HepG2 (cell line): ENCODE measurements at regions not wholly inside any gene's neighbourhood (a gene's known extent, or its start where the extent isn't known, plus 50 kb on each side); places are given as distances from the start of the nearest gene placed in this dataset.

ENCODE experiments used
- FOSL2 ChIP-seq: sonication (generic); formaldehyde crosslinking; IDR thresholded peaks from 2 replicates; pipeline ENCODE4 v1.4.0; 2020; ENCODE audit warnings: missing genetic modification reagents
- FOXM1 ChIP-seq: sonication (generic); formaldehyde crosslinking; IDR thresholded peaks from 2 replicates; pipeline ENCODE4 v1.5.0; 2020; ENCODE audit warnings: missing genetic modification reagents
- GABPA ChIP-seq, 2 experiments: IDR thresholded peaks; 2 replicates each; pipeline ENCODE4 v1.6.1; 2011 to 2016; ENCODE audit warnings: low read depth in 2 of 2, low read length in 1 of 2, missing biosample characterization in 1 of 2, missing genetic modification characterization in 1 of 2
- GFI1 ChIP-seq: sonication (generic); formaldehyde crosslinking; IDR thresholded peaks from 2 replicates; pipeline ENCODE4 v1.5.0; 2020; ENCODE audit warnings: missing genetic modification reagents, mild to moderate bottlenecking, borderline replicate concordance
- MTA3 ChIP-seq: sonication (generic); formaldehyde crosslinking; IDR thresholded peaks from 2 replicates; pipeline ENCODE4 v1.4.0; 2020; ENCODE audit warnings: missing genetic modification reagents
- RAD51 ChIP-seq: fragments of 450-650 bp; IDR thresholded peaks from 2 replicates; pipeline ENCODE4 v1.6.1; 2016; ENCODE audit warnings: borderline replicate concordance
- RELA ChIP-seq: sonication (generic); formaldehyde crosslinking; IDR thresholded peaks from 2 replicates; pipeline ENCODE4 v1.4.0; 2020; ENCODE audit warnings: missing genetic modification reagents
- ZNF883 ChIP-seq: sonication (generic); formaldehyde crosslinking; IDR thresholded peaks from 2 replicates; pipeline ENCODE4 v1.5.1; 2020; ENCODE audit warnings: mild to moderate bottlenecking, missing genetic modification reagents; ENCODE audit errors: not compliant biosample characterization
- TF ChIP-seq, protein P1 (sequence below): sonication (generic); formaldehyde crosslinking; IDR thresholded peaks from 2 replicates; pipeline ENCODE4 v1.5.0; 2020; ENCODE audit warnings: mild to moderate bottlenecking, missing genetic modification reagents, borderline replicate concordance
- TF ChIP-seq, protein P2 (sequence below): IDR thresholded peaks from 2 replicates; pipeline ENCODE4 v1.4.0; 2020; ENCODE audit warnings: mild to moderate bottlenecking, missing genetic modification reagents
- TF ChIP-seq, protein P3 (sequence below): sonication (generic); formaldehyde crosslinking; IDR thresholded peaks from 2 replicates; pipeline ENCODE4 v1.9.0; 2021; ENCODE audit warnings: missing genetic modification reagents, mild to moderate bottlenecking, borderline replicate concordance
- TF ChIP-seq, protein P4 (sequence below): sonication (generic); formaldehyde crosslinking; IDR thresholded peaks from 2 replicates; pipeline ENCODE4 v1.4.0; 2020; ENCODE audit warnings: mild to moderate bottlenecking, missing genetic modification reagents, borderline replicate concordance
- TF ChIP-seq, protein P5 (sequence below): sonication (generic); formaldehyde crosslinking; IDR thresholded peaks from 2 replicates; pipeline ENCODE4 v1.4.0; 2020; ENCODE audit warnings: missing genetic modification reagents

DNA sequence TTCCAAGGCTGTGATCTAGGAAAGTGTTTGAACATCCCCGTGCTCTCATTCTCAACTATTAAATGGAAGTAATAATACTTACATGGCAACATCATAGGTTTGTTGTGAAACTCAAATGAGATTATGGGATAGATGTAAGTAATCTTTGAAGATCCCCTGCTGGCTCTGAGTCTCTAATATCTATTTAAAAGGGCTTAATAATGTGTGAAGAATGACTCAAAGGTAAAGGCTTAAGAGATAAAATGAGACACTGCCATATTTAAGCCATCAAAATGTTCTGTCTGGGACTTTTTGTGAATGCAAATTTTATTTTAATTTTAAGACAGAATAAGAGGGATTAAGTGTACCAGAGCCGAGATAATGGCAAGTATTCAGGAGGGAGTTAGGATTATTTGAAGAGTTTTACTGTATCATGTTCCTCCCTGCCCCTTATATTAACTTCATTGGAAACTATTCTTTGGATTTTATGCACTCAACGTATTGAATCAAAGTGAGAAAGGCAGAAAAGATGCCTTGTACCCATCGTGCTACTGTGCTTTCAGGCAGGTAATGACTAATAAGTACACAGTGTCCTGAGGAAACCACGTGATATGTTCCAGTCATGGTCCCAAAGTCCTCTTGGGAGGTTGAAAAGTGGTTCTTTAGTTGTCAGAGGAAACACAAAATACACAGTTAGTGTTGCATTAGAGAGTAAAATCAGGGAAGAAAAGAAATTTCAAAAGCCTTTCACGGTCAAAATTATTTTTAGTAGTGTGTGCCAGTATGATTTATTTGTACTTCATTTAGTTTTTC, 192.4 kb downstream of the RBM46 start (continued):
- TF ChIP-seq GFI1 (CRISPR knock-in tag) (no peak), ZNF883 (no peak), FOXM1 (no peak), GABPA (IDR thresholded peaks at IDR 0.05; ENCODE audit: low read depth, low read length) (no peak), GABPA (CRISPR knock-in tag; IDR thresholded peaks at IDR 0.05; ENCODE audit: low read depth) (peak; percentile 9; the same call in 1 of the 2 replicates), RAD51 (peak; percentile 89; the same call in 1 of the 2 replicates), RELA (CRISPR knock-in tag) (no peak), MTA3 (CRISPR knock-in tag) (no peak), FOSL2 (peak; percentile 68)
- TF ChIP-seq, protein P1, sequence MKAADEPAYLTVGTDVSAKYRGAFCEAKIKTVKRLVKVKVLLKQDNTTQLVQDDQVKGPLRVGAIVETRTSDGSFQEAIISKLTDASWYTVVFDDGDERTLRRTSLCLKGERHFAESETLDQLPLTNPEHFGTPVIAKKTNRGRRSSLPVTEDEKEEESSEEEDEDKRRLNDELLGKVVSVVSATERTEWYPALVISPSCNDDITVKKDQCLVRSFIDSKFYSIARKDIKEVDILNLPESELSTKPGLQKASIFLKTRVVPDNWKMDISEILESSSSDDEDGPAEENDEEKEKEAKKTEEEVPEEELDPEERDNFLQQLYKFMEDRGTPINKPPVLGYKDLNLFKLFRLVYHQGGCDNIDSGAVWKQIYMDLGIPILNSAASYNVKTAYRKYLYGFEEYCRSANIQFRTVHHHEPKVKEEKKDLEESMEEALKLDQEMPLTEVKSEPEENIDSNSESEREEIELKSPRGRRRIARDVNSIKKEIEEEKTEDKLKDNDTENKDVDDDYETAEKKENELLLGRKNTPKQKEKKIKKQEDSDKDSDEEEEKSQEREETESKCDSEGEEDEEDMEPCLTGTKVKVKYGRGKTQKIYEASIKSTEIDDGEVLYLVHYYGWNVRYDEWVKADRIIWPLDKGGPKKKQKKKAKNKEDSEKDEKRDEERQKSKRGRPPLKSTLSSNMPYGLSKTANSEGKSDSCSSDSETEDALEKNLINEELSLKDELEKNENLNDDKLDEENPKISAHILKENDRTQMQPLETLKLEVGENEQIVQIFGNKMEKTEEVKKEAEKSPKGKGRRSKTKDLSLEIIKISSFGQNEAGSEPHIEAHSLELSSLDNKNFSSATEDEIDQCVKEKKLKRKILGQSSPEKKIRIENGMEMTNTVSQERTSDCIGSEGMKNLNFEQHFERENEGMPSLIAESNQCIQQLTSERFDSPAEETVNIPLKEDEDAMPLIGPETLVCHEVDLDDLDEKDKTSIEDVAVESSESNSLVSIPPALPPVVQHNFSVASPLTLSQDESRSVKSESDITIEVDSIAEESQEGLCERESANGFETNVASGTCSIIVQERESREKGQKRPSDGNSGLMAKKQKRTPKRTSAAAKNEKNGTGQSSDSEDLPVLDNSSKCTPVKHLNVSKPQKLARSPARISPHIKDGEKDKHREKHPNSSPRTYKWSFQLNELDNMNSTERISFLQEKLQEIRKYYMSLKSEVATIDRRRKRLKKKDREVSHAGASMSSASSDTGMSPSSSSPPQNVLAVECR (CRISPR knock-in tag): no peak
- TF ChIP-seq, protein P2, sequence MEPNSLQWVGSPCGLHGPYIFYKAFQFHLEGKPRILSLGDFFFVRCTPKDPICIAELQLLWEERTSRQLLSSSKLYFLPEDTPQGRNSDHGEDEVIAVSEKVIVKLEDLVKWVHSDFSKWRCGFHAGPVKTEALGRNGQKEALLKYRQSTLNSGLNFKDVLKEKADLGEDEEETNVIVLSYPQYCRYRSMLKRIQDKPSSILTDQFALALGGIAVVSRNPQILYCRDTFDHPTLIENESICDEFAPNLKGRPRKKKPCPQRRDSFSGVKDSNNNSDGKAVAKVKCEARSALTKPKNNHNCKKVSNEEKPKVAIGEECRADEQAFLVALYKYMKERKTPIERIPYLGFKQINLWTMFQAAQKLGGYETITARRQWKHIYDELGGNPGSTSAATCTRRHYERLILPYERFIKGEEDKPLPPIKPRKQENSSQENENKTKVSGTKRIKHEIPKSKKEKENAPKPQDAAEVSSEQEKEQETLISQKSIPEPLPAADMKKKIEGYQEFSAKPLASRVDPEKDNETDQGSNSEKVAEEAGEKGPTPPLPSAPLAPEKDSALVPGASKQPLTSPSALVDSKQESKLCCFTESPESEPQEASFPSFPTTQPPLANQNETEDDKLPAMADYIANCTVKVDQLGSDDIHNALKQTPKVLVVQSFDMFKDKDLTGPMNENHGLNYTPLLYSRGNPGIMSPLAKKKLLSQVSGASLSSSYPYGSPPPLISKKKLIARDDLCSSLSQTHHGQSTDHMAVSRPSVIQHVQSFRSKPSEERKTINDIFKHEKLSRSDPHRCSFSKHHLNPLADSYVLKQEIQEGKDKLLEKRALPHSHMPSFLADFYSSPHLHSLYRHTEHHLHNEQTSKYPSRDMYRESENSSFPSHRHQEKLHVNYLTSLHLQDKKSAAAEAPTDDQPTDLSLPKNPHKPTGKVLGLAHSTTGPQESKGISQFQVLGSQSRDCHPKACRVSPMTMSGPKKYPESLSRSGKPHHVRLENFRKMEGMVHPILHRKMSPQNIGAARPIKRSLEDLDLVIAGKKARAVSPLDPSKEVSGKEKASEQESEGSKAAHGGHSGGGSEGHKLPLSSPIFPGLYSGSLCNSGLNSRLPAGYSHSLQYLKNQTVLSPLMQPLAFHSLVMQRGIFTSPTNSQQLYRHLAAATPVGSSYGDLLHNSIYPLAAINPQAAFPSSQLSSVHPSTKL (CRISPR knock-in tag): peak; percentile 44; the same call in 1 of the 2 replicates
- TF ChIP-seq, protein P3, sequence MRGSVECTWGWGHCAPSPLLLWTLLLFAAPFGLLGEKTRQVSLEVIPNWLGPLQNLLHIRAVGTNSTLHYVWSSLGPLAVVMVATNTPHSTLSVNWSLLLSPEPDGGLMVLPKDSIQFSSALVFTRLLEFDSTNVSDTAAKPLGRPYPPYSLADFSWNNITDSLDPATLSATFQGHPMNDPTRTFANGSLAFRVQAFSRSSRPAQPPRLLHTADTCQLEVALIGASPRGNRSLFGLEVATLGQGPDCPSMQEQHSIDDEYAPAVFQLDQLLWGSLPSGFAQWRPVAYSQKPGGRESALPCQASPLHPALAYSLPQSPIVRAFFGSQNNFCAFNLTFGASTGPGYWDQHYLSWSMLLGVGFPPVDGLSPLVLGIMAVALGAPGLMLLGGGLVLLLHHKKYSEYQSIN: no peak
- TF ChIP-seq, protein P4, sequence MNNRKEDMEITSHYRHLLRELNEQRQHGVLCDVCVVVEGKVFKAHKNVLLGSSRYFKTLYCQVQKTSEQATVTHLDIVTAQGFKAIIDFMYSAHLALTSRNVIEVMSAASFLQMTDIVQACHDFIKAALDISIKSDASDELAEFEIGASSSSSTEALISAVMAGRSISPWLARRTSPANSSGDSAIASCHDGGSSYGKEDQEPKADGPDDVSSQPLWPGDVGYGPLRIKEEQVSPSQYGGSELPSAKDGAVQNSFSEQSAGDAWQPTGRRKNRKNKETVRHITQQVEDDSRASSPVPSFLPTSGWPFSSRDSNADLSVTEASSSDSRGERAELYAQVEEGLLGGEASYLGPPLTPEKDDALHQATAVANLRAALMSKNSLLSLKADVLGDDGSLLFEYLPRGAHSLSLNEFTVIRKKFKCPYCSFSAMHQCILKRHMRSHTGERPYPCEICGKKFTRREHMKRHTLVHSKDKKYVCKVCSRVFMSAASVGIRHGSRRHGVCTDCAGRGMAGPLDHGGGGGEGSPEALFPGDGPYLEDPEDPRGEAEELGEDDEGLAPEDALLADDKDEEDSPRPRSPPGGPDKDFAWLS: no peak
- TF ChIP-seq, protein P5, sequence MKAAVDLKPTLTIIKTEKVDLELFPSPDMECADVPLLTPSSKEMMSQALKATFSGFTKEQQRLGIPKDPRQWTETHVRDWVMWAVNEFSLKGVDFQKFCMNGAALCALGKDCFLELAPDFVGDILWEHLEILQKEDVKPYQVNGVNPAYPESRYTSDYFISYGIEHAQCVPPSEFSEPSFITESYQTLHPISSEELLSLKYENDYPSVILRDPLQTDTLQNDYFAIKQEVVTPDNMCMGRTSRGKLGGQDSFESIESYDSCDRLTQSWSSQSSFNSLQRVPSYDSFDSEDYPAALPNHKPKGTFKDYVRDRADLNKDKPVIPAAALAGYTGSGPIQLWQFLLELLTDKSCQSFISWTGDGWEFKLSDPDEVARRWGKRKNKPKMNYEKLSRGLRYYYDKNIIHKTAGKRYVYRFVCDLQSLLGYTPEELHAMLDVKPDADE (CRISPR knock-in tag): no peak
